Inflammatory macrophage (primary cell): ENCODE measurements at regions not wholly inside any gene's neighbourhood (a gene's known extent, or its start where the extent isn't known, plus 50 kb on each side); places are given as distances from the start of the nearest gene placed in this dataset.
"Not testable (repeated sequence)": the region's sequence is repeated elsewhere in the genome, so short reads cannot be mapped to it uniquely, and the experiment has no call there.

Experiments
- DNase-seq, 2 donors: peaks; one replicate each; pipeline ENCODE4 v3.0.0-alpha.2; 2020 to 2022

GRCh38 chrX:110964786-110965185 is 131.2 kb upstream of the PAK3 start:
- no peak for DNase-seq

- DNase-seq, result no peak
Observed at GRCh38 chrX:110962451-110962850, 133.5 kb upstream of the PAK3 start.

GRCh38 chrX:110955706-110956105 is 140.3 kb upstream of the PAK3 start:
- no peak for DNase-seq

GRCh38 chrX:110954428-110955100 is 141.4 kb upstream of the PAK3 start:
- no peak for DNase-seq

- no peak for DNase-seq
Observed at GRCh38 chrX:110951472-110952269, 144.3 kb upstream of the PAK3 start.

- DNase-seq, result no peak
Observed at GRCh38 chrX:110944751-110945675, 149.4 kb upstream of the CHRDL1 start.

- DNase-seq, result no peak
Observed at GRCh38 chrX:110944311-110944750, 148.7 kb upstream of the CHRDL1 start.

GRCh38 chrX:110941906-110942305 is 146.3 kb upstream of the CHRDL1 start:
- no peak for DNase-seq

GRCh38 chrX:110938977-110939732 is 143.5 kb upstream of the CHRDL1 start:
- no peak for DNase-seq

GRCh38 chrX:110924871-110925270 is 129.3 kb upstream of the CHRDL1 start:
- DNase-seq, result no peak

GRCh38 chrX:110920991-110921390 is 125.4 kb upstream of the CHRDL1 start:
- no peak for DNase-seq

- no peak for DNase-seq
Observed at GRCh38 chrX:110915570-110915969, 120.0 kb upstream of the CHRDL1 start.

GRCh38 chrX:110915111-110915510 is 119.5 kb upstream of the CHRDL1 start:
- DNase-seq, result no peak

- DNase-seq, result no peak
Observed at GRCh38 chrX:110914281-110914680, 118.7 kb upstream of the CHRDL1 start.

GRCh38 chrX:110904747-110905146 is 109.1 kb upstream of the CHRDL1 start:
- not testable (repeated sequence) for DNase-seq

GRCh38 chrX:110881971-110882370 is 86.4 kb upstream of the CHRDL1 start:
- DNase-seq, result no peak

GRCh38 chrX:110877326-110877725 is 81.7 kb upstream of the CHRDL1 start:
- no peak for DNase-seq

GRCh38 chrX:110871839-110872238 is 76.2 kb upstream of the CHRDL1 start:
- DNase-seq, result no peak

- DNase-seq, result no peak
Observed at GRCh38 chrX:110866421-110866820, 70.8 kb upstream of the CHRDL1 start.

- no peak for DNase-seq
Observed at GRCh38 chrX:110863883-110864282, 68.3 kb upstream of the CHRDL1 start.

GRCh38 chrX:110858565-110858964 is 62.9 kb upstream of the CHRDL1 start:
- DNase-seq, result no peak

- DNase-seq, result no peak
Observed at GRCh38 chrX:110853610-110854009, 58.0 kb upstream of the CHRDL1 start.
